B cell (primary cell): ENCODE measurements at regions not wholly inside any gene's neighbourhood (a gene's known extent, or its start where the extent isn't known, plus 50 kb on each side); places are given as distances from the start of the nearest gene placed in this dataset.

Source experiments
- CTCF ChIP-seq: fragments of 200-600 bp; IDR thresholded peaks from one replicate; pipeline ENCODE4 v1.8.0; 2022; ENCODE audit warnings: antibody characterized with exemption, mild to moderate bottlenecking
- EZH2 ChIP-seq: IDR thresholded peaks from 2 replicates; pipeline ENCODE4 v1.6.1; 2012; ENCODE audit warnings: borderline replicate concordance, low read depth, mild to moderate bottlenecking, moderate library complexity, low read length; ENCODE audit not compliant: insufficient read depth, poor library complexity, severe bottlenecking

- TF ChIP-seq CTCF (no peak), EZH2 (no peak)
These were observed 835.8 kb upstream of the VRK2 start for GRCh38 chr2:57210855-57211254.
